Neural cell (in vitro differentiated cells): ENCODE measurements at regions not wholly inside any gene's neighbourhood (a gene's known extent, or its start where the extent isn't known, plus 50 kb on each side); places are given as distances from the start of the nearest gene placed in this dataset.

Experiments used
- H2AFZ ChIP-seq: fragments of 200-600, 300-800 bp; sonication (generic), shearing (Covaris generic); 2 replicates; pipeline ENCODE4 v1.6.0; 2014; ENCODE audit warnings: low read depth, mild to moderate bottlenecking, antibody characterized with exemption, low read length, moderate library complexity
- H3F3A ChIP-seq: fragments of 200-600 bp; shearing (Covaris generic); 2 replicates; pipeline ENCODE4 v1.6.1; 2016; ENCODE audit warnings: mild to moderate bottlenecking, moderate library complexity, mixed read lengths, antibody characterized with exemption, low read length; ENCODE audit not compliant: insufficient read depth, poor library complexity, severe bottlenecking
- H3K27ac ChIP-seq: fragments of 200-600, 300-800 bp; sonication (generic), shearing (Covaris generic); 2 replicates; pipeline ENCODE4 v1.5.1; 2014; ENCODE audit warnings: mild to moderate bottlenecking, low read length, moderate library complexity
- H3K27me3 ChIP-seq: fragments of 300-800, 200-600 bp; sonication (generic), shearing (Covaris generic); 2 replicates; pipeline ENCODE4 v1.6.0; 2014; ENCODE audit warnings: mild to moderate bottlenecking, low read depth, low read length, moderate library complexity; ENCODE audit not compliant: insufficient read depth
- H3K36me3 ChIP-seq: fragments of 300-800, 200-600 bp; sonication (generic), shearing (Covaris generic); 2 replicates; pipeline ENCODE4 v1.5.1; 2014; ENCODE audit warnings: mild to moderate bottlenecking, antibody characterized with exemption, low read length, moderate library complexity; ENCODE audit not compliant: insufficient read depth
- H3K4me2 ChIP-seq: fragments of 300-800, 200-600 bp; sonication (generic), shearing (Covaris generic); 2 replicates; pipeline ENCODE4 v1.6.0; 2014; ENCODE audit warnings: mild to moderate bottlenecking, low read length
- H3K4me3 ChIP-seq: fragments of 300-800, 200-600 bp; sonication (generic), shearing (Covaris generic); 2 replicates; pipeline ENCODE4 v1.5.1; 2014; ENCODE audit warnings: mild to moderate bottlenecking, low read length, moderate library complexity
- H3K79me2 ChIP-seq: fragments of 200-600 bp; shearing (Covaris generic); replicated peaks from 2 replicates; pipeline ENCODE4 v1.6.0; 2014; ENCODE audit warnings: mild to moderate bottlenecking, low read length, moderate library complexity; ENCODE audit not compliant: insufficient read depth
- H3K9ac ChIP-seq: fragments of 300-800, 200-600 bp; sonication (generic), shearing (Covaris generic); 2 replicates; pipeline ENCODE4 v1.6.1; 2016; ENCODE audit warnings: mild to moderate bottlenecking, low read length, mixed read lengths
- H3K9me2 ChIP-seq: fragments of 200-600 bp; shearing (Covaris generic); 2 replicates; pipeline ENCODE4 v1.6.1; 2016; ENCODE audit warnings: mild to moderate bottlenecking, low read length, mixed read lengths; ENCODE audit not compliant: insufficient read depth
- H3K9me3 ChIP-seq: fragments of 200-600, 300-800 bp; sonication (generic), shearing (Covaris generic); 2 replicates; pipeline ENCODE4 v1.6.1; 2016; ENCODE audit warnings: mild to moderate bottlenecking, mixed run types, low read length, moderate library complexity, mixed read lengths
- H4K20me1 ChIP-seq: fragments of 200-600 bp; shearing (Covaris generic); 2 replicates; pipeline ENCODE4 v1.6.1; 2016; ENCODE audit warnings: mild to moderate bottlenecking, mixed run types; ENCODE audit not compliant: insufficient read depth
- EP300 ChIP-seq: fragments of 450-650 bp; conservative IDR thresholded peaks from 2 replicates; pipeline ENCODE4 v1.6.1; 2014; ENCODE audit warnings: antibody characterized with exemption, mild to moderate bottlenecking, moderate library complexity; ENCODE audit not compliant: poor library complexity, severe bottlenecking
- EZH2 ChIP-seq: fragments of 200-600, 300-800 bp; shearing (Covaris generic), sonication (generic); IDR thresholded peaks from 2 replicates; pipeline ENCODE4 v1.6.1; 2014; ENCODE audit warnings: antibody characterized with exemption, low read length, borderline replicate concordance, mild to moderate bottlenecking; ENCODE audit not compliant: insufficient read depth, poor library complexity, severe bottlenecking
- MXI1 ChIP-seq: fragments of 450-650 bp; conservative IDR thresholded peaks from 2 replicates; pipeline ENCODE4 v1.6.1; 2014; ENCODE audit warnings: antibody characterized with exemption, mild to moderate bottlenecking; ENCODE audit not compliant: poor library complexity, severe bottlenecking
- POLR2AphosphoS5 ChIP-seq: IDR thresholded peaks from 2 replicates; pipeline ENCODE4 v1.6.1; 2012
- RAD21 ChIP-seq: fragments of 450-650 bp; conservative IDR thresholded peaks from 2 replicates; pipeline ENCODE4 v1.6.1; 2014; ENCODE audit warnings: antibody characterized with exemption, mild to moderate bottlenecking, moderate library complexity
- SMC3 ChIP-seq: fragments of 450-650 bp; conservative IDR thresholded peaks from 2 replicates; pipeline ENCODE4 v1.6.1; 2014; ENCODE audit warnings: antibody characterized with exemption, mild to moderate bottlenecking, moderate library complexity; ENCODE audit not compliant: poor library complexity
- TAF1 ChIP-seq: IDR thresholded peaks from 2 replicates; pipeline ENCODE4 v1.6.1; 2012; ENCODE audit warnings: low read depth
- TF ChIP-seq, protein P1 (sequence below): fragments of 450-650 bp; IDR thresholded peaks from 2 replicates; pipeline ENCODE4 v1.5.1; 2014; ENCODE audit warnings: antibody characterized with exemption, mild to moderate bottlenecking, moderate library complexity; ENCODE audit not compliant: poor library complexity, severe bottlenecking
- TF ChIP-seq, protein P2 (sequence below): IDR thresholded peaks from 2 replicates; pipeline ENCODE4 v1.6.1; 2012; ENCODE audit warnings: borderline replicate concordance

DNA sequence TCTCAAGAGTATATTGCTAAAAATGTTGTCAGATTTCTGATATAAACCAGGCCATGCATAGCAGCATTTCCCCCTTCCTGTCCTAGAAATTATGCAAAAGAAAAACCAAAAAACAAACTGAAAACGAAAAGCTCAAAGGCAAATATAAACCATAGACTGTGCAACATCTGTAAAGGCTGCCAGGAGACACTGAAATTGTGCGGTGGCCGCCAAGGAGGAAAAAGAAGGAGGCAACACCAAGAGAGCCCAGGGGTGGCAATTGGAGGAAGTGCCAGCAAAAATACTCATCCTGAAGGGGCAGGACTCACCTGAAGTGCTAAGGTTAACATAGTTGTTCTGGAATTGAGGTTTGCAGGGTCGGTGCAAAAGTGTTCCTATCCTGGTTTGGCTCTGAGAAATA is 92.0 kb downstream of the RWDD3 start:
- Histone ChIP-seq H3K27me3 (no peaks in the 10 kb centered on the region), H3K36me3 (no peaks in the 10 kb centered on the region), H3F3A (no peaks in the 10 kb centered on the region), H3K27ac (no peak overlapping the region), H3K79me2 (no peaks in the 10 kb centered on the region), H3K9me3 (no peaks in the 10 kb centered on the region), H3K9ac (no peak overlapping the region), H4K20me1 (no peaks in the 10 kb centered on the region), H3K4me2 (no peak overlapping the region), H3K9me2 (no peaks in the 10 kb centered on the region), H3K4me3 (no peak overlapping the region), H2AFZ (no peak overlapping the region)
- TF ChIP-seq POLR2AphosphoS5 (no peak), MXI1 (no peak), TAF1 (no peak), RAD21 (no peak), SMC3 (no peak), EP300 (no peak), EZH2 (no peak)
- TF ChIP-seq, protein P1, sequence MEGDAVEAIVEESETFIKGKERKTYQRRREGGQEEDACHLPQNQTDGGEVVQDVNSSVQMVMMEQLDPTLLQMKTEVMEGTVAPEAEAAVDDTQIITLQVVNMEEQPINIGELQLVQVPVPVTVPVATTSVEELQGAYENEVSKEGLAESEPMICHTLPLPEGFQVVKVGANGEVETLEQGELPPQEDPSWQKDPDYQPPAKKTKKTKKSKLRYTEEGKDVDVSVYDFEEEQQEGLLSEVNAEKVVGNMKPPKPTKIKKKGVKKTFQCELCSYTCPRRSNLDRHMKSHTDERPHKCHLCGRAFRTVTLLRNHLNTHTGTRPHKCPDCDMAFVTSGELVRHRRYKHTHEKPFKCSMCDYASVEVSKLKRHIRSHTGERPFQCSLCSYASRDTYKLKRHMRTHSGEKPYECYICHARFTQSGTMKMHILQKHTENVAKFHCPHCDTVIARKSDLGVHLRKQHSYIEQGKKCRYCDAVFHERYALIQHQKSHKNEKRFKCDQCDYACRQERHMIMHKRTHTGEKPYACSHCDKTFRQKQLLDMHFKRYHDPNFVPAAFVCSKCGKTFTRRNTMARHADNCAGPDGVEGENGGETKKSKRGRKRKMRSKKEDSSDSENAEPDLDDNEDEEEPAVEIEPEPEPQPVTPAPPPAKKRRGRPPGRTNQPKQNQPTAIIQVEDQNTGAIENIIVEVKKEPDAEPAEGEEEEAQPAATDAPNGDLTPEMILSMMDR = no peak
- TF ChIP-seq, protein P2, sequence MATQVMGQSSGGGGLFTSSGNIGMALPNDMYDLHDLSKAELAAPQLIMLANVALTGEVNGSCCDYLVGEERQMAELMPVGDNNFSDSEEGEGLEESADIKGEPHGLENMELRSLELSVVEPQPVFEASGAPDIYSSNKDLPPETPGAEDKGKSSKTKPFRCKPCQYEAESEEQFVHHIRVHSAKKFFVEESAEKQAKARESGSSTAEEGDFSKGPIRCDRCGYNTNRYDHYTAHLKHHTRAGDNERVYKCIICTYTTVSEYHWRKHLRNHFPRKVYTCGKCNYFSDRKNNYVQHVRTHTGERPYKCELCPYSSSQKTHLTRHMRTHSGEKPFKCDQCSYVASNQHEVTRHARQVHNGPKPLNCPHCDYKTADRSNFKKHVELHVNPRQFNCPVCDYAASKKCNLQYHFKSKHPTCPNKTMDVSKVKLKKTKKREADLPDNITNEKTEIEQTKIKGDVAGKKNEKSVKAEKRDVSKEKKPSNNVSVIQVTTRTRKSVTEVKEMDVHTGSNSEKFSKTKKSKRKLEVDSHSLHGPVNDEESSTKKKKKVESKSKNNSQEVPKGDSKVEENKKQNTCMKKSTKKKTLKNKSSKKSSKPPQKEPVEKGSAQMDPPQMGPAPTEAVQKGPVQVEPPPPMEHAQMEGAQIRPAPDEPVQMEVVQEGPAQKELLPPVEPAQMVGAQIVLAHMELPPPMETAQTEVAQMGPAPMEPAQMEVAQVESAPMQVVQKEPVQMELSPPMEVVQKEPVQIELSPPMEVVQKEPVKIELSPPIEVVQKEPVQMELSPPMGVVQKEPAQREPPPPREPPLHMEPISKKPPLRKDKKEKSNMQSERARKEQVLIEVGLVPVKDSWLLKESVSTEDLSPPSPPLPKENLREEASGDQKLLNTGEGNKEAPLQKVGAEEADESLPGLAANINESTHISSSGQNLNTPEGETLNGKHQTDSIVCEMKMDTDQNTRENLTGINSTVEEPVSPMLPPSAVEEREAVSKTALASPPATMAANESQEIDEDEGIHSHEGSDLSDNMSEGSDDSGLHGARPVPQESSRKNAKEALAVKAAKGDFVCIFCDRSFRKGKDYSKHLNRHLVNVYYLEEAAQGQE = no peak

DNA sequence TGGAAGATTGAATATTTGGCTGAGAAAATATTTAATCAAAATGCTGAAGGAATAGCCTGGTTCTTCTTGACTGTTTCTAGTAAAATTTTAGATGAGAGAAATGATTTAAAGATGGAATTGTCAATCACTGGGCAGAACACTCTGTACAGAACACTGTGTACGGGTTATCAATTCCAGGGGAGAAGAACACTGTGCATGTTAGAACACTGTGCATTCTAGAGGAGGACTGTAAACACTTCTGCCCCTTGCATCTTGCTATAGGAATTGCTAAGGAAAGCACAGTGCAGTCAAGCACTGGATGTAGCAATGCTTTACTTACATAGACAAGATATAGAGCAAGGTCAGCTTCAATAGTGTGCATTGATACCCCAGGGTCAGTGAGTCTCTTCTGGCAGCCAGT is 98.7 kb downstream of the RWDD3 start:
- Histone ChIP-seq H2AFZ (no peak overlapping the region), H3F3A (no peaks in the 10 kb centered on the region), H3K4me3 (no peak overlapping the region)

More for the DNA sequence above, 98.7 kb downstream of the RWDD3 start:
- Histone ChIP-seq H4K20me1 (no peaks in the 10 kb centered on the region), H3K9me2 (no peaks in the 10 kb centered on the region), H3K9me3 (no peaks in the 10 kb centered on the region), H3K79me2 (no peaks in the 10 kb centered on the region), H3K4me2 (no peak overlapping the region), H3K36me3 (no peaks in the 10 kb centered on the region), H3K27ac (no peak overlapping the region), H3K9ac (no peak overlapping the region), H3K27me3 (no peaks in the 10 kb centered on the region)
- TF ChIP-seq RAD21 (no peak), POLR2AphosphoS5 (no peak), TAF1 (no peak), EP300 (no peak), EZH2 (no peak), MXI1 (no peak), SMC3 (no peak)
- TF ChIP-seq, protein P2 = no peak
- TF ChIP-seq, protein P1 = no peak
